Right lobe of liver (tissue), 4 donors: ENCODE measurements at regions not wholly inside any gene's neighbourhood (a gene's known extent, or its start where the extent isn't known, plus 50 kb on each side); places are given as distances from the start of the nearest gene placed in this dataset.

ENCODE experiments used
- POLR2A ChIP-seq: fragments of 450-650 bp; IDR thresholded peaks from one replicate; pipeline ENCODE4 v1.6.1; 2017; ENCODE audit warnings: antibody characterized with exemption, mild to moderate bottlenecking
- TF ChIP-seq, protein P1 (sequence below), 4 donors: fragments of 200-600 bp in 3 of 4; fragments of 450-650 bp in 1 of 4; IDR thresholded peaks; one replicate each; pipeline versions ENCODE4 v1.5.1 to v1.8.0; 2016 to 2022; ENCODE audit warnings: antibody characterized with exemption in 4 of 4, mild to moderate bottlenecking in 2 of 4
- donor health status: DM: no; HTN: no; CAD: no.
- donor health status: DM: no; HTN: no; CAD: no.
- donor health status: DM: no; HTN: yes; CAD: no.

- TF ChIP-seq, protein P1, sequence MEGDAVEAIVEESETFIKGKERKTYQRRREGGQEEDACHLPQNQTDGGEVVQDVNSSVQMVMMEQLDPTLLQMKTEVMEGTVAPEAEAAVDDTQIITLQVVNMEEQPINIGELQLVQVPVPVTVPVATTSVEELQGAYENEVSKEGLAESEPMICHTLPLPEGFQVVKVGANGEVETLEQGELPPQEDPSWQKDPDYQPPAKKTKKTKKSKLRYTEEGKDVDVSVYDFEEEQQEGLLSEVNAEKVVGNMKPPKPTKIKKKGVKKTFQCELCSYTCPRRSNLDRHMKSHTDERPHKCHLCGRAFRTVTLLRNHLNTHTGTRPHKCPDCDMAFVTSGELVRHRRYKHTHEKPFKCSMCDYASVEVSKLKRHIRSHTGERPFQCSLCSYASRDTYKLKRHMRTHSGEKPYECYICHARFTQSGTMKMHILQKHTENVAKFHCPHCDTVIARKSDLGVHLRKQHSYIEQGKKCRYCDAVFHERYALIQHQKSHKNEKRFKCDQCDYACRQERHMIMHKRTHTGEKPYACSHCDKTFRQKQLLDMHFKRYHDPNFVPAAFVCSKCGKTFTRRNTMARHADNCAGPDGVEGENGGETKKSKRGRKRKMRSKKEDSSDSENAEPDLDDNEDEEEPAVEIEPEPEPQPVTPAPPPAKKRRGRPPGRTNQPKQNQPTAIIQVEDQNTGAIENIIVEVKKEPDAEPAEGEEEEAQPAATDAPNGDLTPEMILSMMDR (IDR thresholded peaks at IDR 0.05) = no peak
- no peak for TF ChIP-seq POLR2A
Observed at GRCh38 chr5:52427615-52428014, 360.1 kb upstream of the ITGA1 start.
